ENCODE measurements at regions not wholly inside any gene's neighbourhood (a gene's known extent, or its start where the extent isn't known, plus 50 kb on each side); places are given as distances from the start of the nearest gene placed in this dataset.

GRCh38 chr11:92852946-92853345 is 116.5 kb upstream of the MTNR1B start:
- TF ChIP-seq POLR2A (IDR thresholded peaks at IDR 0.05): no peak
- TF ChIP-seq CTCF (IDR thresholded peaks at IDR 0.05): no peak
